Vagina (tissue), 2 donors: ENCODE measurements at regions not wholly inside any gene's neighbourhood (a gene's known extent, or its start where the extent isn't known, plus 50 kb on each side); places are given as distances from the start of the nearest gene placed in this dataset.

ENCODE experiments used
- DNase-seq, 2 donors: peaks; one replicate each; pipeline ENCODE4 v3.0.0-alpha.2; 2017; ENCODE audit errors: extremely low spot score in 2 of 2
- H3K27ac ChIP-seq: fragments of 200-600 bp; sonication (generic); one replicate; pipeline ENCODE4 v1.5.1; 2019
- H3K27me3 ChIP-seq: fragments of 200-600 bp; sonication (generic); one replicate; pipeline ENCODE4 v1.5.1; 2019
- H3K36me3 ChIP-seq, 2 donors: fragments of 200-600 bp; sonication (generic); one replicate each; pipeline ENCODE4 v1.5.1; 2017 to 2019
- H3K4me1 ChIP-seq: fragments of 200-600 bp; sonication (generic); one replicate; pipeline ENCODE4 v1.5.1; 2019
- H3K4me3 ChIP-seq, 2 donors: fragments of 200-600 bp; sonication (generic); 1 replicate in 1 of 2; 2 replicates in 1 of 2; pipeline ENCODE4 v1.5.1; 2016 to 2019
- H3K9me3 ChIP-seq: fragments of 200-600 bp; sonication (generic); one replicate; pipeline ENCODE4 v1.5.1; 2019
- POLR2A ChIP-seq, 2 donors: fragments of 450-650 bp; IDR thresholded peaks; one replicate each; pipeline ENCODE4 v1.6.1; 2017; ENCODE audit warnings: antibody characterized with exemption in 2 of 2, mild to moderate bottlenecking in 2 of 2, moderate library complexity in 2 of 2
- POLR2AphosphoS5 ChIP-seq, 2 donors: sonication (generic); formaldehyde crosslinking; IDR thresholded peaks; one replicate each; pipeline ENCODE4 v1.9.0; 2017; ENCODE audit warnings: antibody characterized with exemption in 2 of 2, mild to moderate bottlenecking in 2 of 2, low read depth in 1 of 2; ENCODE audit not compliant: insufficient read depth in 1 of 2
- intact Hi-C: fragments of 100-400 bp; cut with DNase I; formaldehyde crosslinking; loops from one replicate; pipeline ENCODE4 v1.15.1; 2023
- TF ChIP-seq, protein P1 (sequence below), 3 experiments: fragments of 450-650 bp in 2 of 3; fragments of 200-600 bp in 1 of 3; sonication (generic) in 1 of 3; IDR thresholded peaks; one replicate each; pipeline ENCODE4 v1.5.1; 2017 to 2019; ENCODE audit warnings: antibody characterized with exemption in 3 of 3, mild to moderate bottlenecking in 2 of 3, moderate library complexity in 2 of 3

DNA sequence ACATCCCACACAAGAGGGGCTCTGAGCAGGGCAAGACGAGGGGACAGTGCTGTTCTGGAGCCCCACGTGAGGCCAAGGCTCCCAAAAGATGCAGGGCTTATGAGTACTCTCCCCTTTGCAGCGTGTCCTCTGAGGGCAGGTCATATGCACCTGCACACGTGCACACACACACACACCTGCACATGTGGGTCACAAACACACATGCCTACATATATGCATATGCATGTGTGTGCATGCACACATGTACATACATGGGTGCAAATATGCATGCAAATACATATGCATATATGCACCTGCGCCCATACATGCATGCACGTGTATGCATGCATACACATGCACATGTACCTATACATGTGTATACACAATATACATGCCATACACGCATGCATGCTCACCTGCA is 197.9 kb downstream of the NPHP4 start:
- H3K4me1 ChIP-seq, result no peaks in the 10 kb centered on the region
- intact Hi-C loops, result no loop called here
- TF ChIP-seq POLR2A (IDR thresholded peaks at IDR 0.05), result no peak
- TF ChIP-seq, protein P1, sequence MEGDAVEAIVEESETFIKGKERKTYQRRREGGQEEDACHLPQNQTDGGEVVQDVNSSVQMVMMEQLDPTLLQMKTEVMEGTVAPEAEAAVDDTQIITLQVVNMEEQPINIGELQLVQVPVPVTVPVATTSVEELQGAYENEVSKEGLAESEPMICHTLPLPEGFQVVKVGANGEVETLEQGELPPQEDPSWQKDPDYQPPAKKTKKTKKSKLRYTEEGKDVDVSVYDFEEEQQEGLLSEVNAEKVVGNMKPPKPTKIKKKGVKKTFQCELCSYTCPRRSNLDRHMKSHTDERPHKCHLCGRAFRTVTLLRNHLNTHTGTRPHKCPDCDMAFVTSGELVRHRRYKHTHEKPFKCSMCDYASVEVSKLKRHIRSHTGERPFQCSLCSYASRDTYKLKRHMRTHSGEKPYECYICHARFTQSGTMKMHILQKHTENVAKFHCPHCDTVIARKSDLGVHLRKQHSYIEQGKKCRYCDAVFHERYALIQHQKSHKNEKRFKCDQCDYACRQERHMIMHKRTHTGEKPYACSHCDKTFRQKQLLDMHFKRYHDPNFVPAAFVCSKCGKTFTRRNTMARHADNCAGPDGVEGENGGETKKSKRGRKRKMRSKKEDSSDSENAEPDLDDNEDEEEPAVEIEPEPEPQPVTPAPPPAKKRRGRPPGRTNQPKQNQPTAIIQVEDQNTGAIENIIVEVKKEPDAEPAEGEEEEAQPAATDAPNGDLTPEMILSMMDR (IDR thresholded peaks at IDR 0.05), result no peak
- TF ChIP-seq POLR2AphosphoS5 (IDR thresholded peaks at IDR 0.05; ENCODE audit: insufficient read depth in 1 of 2, low read depth in 1 of 2), result no peak
- H3K36me3 ChIP-seq, result no peaks in the 10 kb centered on the region
- H3K27ac ChIP-seq, result no peak overlapping the region
- no peak overlapping the region for H3K4me3 ChIP-seq
- H3K27me3 ChIP-seq, result no peaks in the 10 kb centered on the region
- DNase-seq, result no peak
- no peaks in the 10 kb centered on the region for H3K9me3 ChIP-seq

DNA sequence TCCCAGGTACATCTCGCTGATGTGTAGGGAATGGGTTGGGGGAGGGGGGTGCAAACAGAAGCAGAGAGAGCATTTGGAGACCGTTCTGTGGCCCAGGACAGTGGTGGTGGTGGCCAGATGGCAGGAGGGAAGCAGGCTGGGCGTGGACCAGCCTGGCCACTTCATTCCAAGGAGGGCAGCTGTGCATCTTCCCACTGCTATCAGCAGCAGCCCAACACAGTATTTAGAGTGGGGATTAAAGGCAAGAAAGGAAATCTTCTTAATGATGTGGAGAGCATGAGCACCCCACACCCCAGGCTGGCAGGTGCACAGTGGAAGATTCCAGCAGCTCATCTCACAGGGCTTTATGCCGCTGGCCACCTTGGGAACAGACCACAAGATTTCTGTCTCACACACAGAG is 198.7 kb downstream of the NPHP4 start:
- H3K4me3 ChIP-seq, result no peak overlapping the region
- intact Hi-C loops, result no loop called here
- TF ChIP-seq POLR2A (IDR thresholded peaks at IDR 0.05), result no peak
- TF ChIP-seq POLR2AphosphoS5 (IDR thresholded peaks at IDR 0.05; ENCODE audit: insufficient read depth in 1 of 2, low read depth in 1 of 2), result no peak
- TF ChIP-seq, protein P1 (IDR thresholded peaks at IDR 0.05), result no peak

DNA sequence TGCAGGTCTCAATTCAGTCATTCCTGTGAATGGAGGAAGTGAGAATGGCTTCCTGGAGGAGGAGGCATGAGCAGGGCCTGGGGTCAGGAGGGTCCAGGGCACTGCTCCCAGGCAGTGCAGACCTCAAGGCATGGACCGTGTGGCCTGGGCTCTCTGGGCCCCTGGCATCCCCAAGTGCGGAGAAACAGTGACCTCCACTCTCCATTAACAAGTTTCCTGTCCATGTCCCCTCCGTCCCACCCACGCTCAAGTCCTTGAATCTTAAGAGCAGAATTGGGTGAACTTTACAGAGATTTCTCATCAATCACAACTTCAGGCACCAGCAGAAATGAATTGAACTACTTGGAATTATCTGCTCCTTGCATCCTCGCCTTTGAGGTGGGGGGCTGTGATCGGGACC is 211.1 kb downstream of the NPHP4 start:
- no peak for DNase-seq
- no peaks in the 10 kb centered on the region for H3K4me1 ChIP-seq
- no peak overlapping the region for H3K27ac ChIP-seq
- intact Hi-C loops, result no loop called here
- H3K36me3 ChIP-seq, result no peaks in the 10 kb centered on the region
- no peak overlapping the region for H3K4me3 ChIP-seq
- no peaks in the 10 kb centered on the region for H3K27me3 ChIP-seq
- no peaks in the 10 kb centered on the region for H3K9me3 ChIP-seq
- no peak for TF ChIP-seq POLR2AphosphoS5 (IDR thresholded peaks at IDR 0.05; ENCODE audit: insufficient read depth in 1 of 2, low read depth in 1 of 2)
- no peak for TF ChIP-seq POLR2A (IDR thresholded peaks at IDR 0.05)
- TF ChIP-seq, protein P1 (IDR thresholded peaks at IDR 0.05), result no peak

More for the DNA sequence above, 198.7 kb downstream of the NPHP4 start:
- no peaks in the 10 kb centered on the region for H3K27me3 ChIP-seq
- H3K4me1 ChIP-seq, result no peaks in the 10 kb centered on the region
- H3K27ac ChIP-seq, result no peak overlapping the region
- no peaks in the 10 kb centered on the region for H3K9me3 ChIP-seq
- no peak for DNase-seq
- no peaks in the 10 kb centered on the region for H3K36me3 ChIP-seq

DNA sequence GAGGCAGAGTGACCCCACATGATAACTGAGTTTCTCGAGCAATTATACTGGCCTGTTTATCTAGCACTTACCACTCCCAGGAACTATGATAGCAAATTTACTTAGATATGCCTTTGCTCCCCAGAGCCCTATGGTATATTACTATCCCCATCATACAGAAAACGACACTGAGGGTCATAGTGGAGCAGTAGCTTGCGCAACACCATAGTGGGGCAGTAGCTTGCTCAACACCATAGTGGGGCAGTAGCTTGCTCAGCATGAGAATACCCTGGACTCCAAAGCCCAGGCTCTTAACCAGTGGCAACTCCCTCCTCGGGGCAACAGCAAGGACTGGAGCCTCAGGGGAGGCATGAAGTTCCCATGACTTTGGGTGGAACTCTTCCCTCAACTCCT is 211.9 kb downstream of the NPHP4 start:
- TF ChIP-seq POLR2A (IDR thresholded peaks at IDR 0.05), result no peak
- TF ChIP-seq, protein P1 (IDR thresholded peaks at IDR 0.05), result no peak
- TF ChIP-seq POLR2AphosphoS5 (IDR thresholded peaks at IDR 0.05; ENCODE audit: insufficient read depth in 1 of 2, low read depth in 1 of 2), result no peak
- no peaks in the 10 kb centered on the region for H3K9me3 ChIP-seq
- intact Hi-C loops, result no loop called here
- H3K36me3 ChIP-seq, result no peaks in the 10 kb centered on the region
- H3K27me3 ChIP-seq, result no peaks in the 10 kb centered on the region
- no peak for DNase-seq
- no peak overlapping the region for H3K4me3 ChIP-seq
- H3K4me1 ChIP-seq, result no peaks in the 10 kb centered on the region
- no peak overlapping the region for H3K27ac ChIP-seq

DNA sequence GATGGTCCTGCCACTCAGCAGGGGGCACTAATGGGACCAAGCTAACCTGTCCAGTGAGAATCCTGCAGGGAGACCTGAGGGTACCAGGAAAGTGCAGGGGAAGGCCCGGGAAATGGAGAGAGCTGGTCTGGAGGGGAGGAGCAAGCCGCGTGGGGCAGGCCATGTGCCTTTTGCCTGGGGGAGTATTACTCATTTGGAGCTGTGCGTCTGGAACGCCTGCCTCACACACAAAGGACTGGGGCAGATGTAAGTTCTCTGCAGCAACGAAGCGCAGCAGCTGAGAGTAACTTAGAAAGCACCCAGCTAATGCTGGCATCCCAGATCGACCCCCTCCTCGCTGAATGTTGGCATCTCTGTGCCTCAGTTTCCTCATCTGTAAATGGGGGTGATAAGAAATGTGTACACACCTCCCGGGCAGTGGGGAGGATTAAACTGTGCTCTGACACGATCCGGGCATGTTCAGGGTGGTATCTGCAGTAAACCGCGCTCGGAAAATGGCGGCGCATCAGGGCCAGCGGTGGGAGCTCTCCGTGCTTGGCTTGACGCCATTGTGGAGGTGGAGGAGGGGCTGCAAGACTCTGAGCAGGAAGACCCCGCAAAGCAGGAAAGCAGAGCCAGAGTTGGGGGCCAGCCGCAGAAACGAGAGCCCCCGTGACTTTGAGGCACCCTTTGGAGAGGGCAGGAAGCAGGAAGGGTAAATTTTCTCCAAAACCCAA is 212.5 kb downstream of the NPHP4 start:
- Histone ChIP-seq H3K9me3 (no peaks in the 10 kb centered on the region), H3K36me3 (no peaks in the 10 kb centered on the region), H3K27ac (no peak overlapping the region), H3K4me3 (no peak overlapping the region), H3K4me1 (no peaks in the 10 kb centered on the region), H3K27me3 (no peaks in the 10 kb centered on the region)
- TF ChIP-seq POLR2AphosphoS5 (IDR thresholded peaks at IDR 0.05; ENCODE audit: insufficient read depth in 1 of 2, low read depth in 1 of 2) (no peak), POLR2A (IDR thresholded peaks at IDR 0.05) (no peak)
- TF ChIP-seq, protein P1 (IDR thresholded peaks at IDR 0.05), result no peak
- DNase-seq, result no peak
- intact Hi-C loops, result no loop called here
